NCI-H510A (cell line): ENCODE measurements at regions not wholly inside any gene's neighbourhood (a gene's known extent, or its start where the extent isn't known, plus 50 kb on each side); places are given as distances from the start of the nearest gene placed in this dataset.
"Not testable (repeated sequence)": the region's sequence is repeated elsewhere in the genome, so short reads cannot be mapped to it uniquely, and the experiment has no call there.

Source experiments
- DNase-seq: peaks from one replicate; lab custom pipeline; 2025; lab: John Stamatoyannopoulos, UW

GRCh38 chr4:130812117-130812765 lies 1716.3 kb downstream of the C4orf33 start:
- no peak for DNase-seq

GRCh38 chr4:130814896-130815295 lies 1718.9 kb downstream of the C4orf33 start:
- DNase-seq = no peak

GRCh38 chr4:130820448-130820847 lies 1724.5 kb downstream of the C4orf33 start:
- DNase-seq = no peak

- DNase-seq = no peak
Measured at GRCh38 chr4:130825284-130825683, 1729.3 kb downstream of the C4orf33 start.

GRCh38 chr4:130850019-130850524 lies 1754.1 kb downstream of the C4orf33 start:
- no peak for DNase-seq

- DNase-seq = no peak
Measured at GRCh38 chr4:130851107-130851506, 1755.2 kb downstream of the C4orf33 start.

- no peak for DNase-seq
Measured at GRCh38 chr4:130851932-130852331, 1756.0 kb downstream of the C4orf33 start.

GRCh38 chr4:130855533-130855932 lies 1759.6 kb downstream of the C4orf33 start:
- DNase-seq = no peak

- DNase-seq = no peak
Measured at GRCh38 chr4:130859991-130860390, 1764.0 kb downstream of the C4orf33 start.

GRCh38 chr4:130896920-130897319 lies 1801.0 kb downstream of the C4orf33 start:
- no peak for DNase-seq

- no peak for DNase-seq
Measured at GRCh38 chr4:130901321-130901720, 1805.4 kb downstream of the C4orf33 start.

GRCh38 chr4:130922955-130923354 lies 1827.0 kb downstream of the C4orf33 start:
- no peak for DNase-seq

GRCh38 chr4:130955520-130955919 lies 1859.6 kb downstream of the C4orf33 start:
- DNase-seq = no peak

- DNase-seq = no peak
Measured at GRCh38 chr4:130985371-130985770, 1889.4 kb downstream of the C4orf33 start.

- DNase-seq = no peak
Measured at GRCh38 chr4:130995988-130996387, 1900.0 kb downstream of the C4orf33 start.

GRCh38 chr4:131001371-131001770 lies 1905.4 kb downstream of the C4orf33 start:
- no peak for DNase-seq

GRCh38 chr4:131002132-131002531 lies 1906.2 kb downstream of the C4orf33 start:
- no peak for DNase-seq

GRCh38 chr4:131006388-131006787 lies 1910.4 kb downstream of the C4orf33 start:
- DNase-seq = no peak

- DNase-seq = not testable (repeated sequence)
Measured at GRCh38 chr4:131011961-131012360, 1916.0 kb downstream of the C4orf33 start.

GRCh38 chr4:131013226-131013625 lies 1917.3 kb downstream of the C4orf33 start:
- no peak for DNase-seq

GRCh38 chr4:131026771-131027170 lies 1930.8 kb downstream of the C4orf33 start:
- DNase-seq = no peak

- DNase-seq = no peak
Measured at GRCh38 chr4:131044368-131044767, 1948.4 kb downstream of the C4orf33 start.

- no peak for DNase-seq
Measured at GRCh38 chr4:131046821-131047220, 1950.9 kb downstream of the C4orf33 start.

- DNase-seq = no peak
Measured at GRCh38 chr4:131052646-131053045, 1956.7 kb downstream of the C4orf33 start.
